SU-DHL-6 (cell line): ENCODE measurements at regions not wholly inside any gene's neighbourhood (a gene's known extent, or its start where the extent isn't known, plus 50 kb on each side); places are given as distances from the start of the nearest gene placed in this dataset.

Experiments used
- EZH2phosphoT487 ChIP-seq: fragments of 200-600 bp; sonication (generic), shearing (Covaris generic); conservative IDR thresholded peaks from 2 replicates; pipeline ENCODE4 v1.6.1; 2018; ENCODE audit warnings: mild to moderate bottlenecking, antibody characterized with exemption, low read length, moderate library complexity, mixed read lengths
- TF ChIP-seq, protein P1 (sequence below): fragments of 200-600 bp; sonication (generic); IDR thresholded peaks from one replicate; pipeline ENCODE4 v1.5.1; 2017; ENCODE audit warnings: antibody characterized with exemption, mild to moderate bottlenecking, low read length, moderate library complexity; ENCODE audit not compliant: insufficient read depth, poor library complexity, severe bottlenecking

DNA sequence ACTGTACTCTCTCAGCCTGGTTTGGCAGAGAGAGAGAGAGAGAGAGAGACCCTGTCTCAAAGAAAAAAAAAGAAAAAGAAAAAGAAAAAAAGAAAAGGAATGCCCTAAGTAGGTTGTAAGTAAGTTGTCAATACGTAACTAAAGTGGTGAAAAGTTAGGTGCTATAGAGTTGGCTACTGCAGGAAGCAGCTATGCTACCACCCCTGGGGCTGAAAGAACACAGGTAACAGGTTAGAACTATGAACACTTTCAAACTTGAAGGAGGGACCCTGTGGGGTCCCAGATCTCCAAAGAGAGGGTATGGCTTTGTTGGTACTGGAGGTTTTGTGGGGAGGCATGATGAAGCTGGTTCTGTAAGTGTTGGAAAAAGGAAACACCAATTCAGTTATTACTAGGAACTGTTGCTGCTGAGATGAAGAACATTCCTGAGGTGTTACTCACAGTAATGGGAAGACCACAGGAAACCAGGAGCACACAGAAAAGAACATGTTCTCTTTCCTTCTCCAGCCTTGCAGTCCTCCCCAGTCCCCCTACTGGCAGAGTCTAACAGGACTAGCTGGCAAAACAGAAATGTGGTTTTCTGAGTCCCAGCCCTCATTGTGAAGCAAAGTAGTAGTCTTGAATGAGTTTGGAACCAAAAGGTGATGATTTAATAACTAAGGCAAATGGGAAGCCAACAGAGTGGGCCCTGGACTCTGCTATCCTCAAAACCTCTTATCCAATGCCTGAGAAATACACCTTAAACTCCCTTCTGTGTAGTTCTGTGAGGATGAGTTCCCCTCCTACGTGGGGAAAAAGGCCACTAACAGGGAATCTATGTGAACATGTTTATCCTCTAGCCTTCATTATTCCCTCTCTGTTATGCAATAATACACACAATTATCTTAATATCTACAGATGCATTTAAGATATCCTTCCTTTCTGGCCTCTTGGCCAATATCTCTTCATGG, 427.0 kb upstream of the DDI1 start:
- TF ChIP-seq, protein P1, sequence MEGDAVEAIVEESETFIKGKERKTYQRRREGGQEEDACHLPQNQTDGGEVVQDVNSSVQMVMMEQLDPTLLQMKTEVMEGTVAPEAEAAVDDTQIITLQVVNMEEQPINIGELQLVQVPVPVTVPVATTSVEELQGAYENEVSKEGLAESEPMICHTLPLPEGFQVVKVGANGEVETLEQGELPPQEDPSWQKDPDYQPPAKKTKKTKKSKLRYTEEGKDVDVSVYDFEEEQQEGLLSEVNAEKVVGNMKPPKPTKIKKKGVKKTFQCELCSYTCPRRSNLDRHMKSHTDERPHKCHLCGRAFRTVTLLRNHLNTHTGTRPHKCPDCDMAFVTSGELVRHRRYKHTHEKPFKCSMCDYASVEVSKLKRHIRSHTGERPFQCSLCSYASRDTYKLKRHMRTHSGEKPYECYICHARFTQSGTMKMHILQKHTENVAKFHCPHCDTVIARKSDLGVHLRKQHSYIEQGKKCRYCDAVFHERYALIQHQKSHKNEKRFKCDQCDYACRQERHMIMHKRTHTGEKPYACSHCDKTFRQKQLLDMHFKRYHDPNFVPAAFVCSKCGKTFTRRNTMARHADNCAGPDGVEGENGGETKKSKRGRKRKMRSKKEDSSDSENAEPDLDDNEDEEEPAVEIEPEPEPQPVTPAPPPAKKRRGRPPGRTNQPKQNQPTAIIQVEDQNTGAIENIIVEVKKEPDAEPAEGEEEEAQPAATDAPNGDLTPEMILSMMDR, result no peak
- no peak for TF ChIP-seq EZH2phosphoT487
